Caco-2 (cell line): ENCODE measurements at regions not wholly inside any gene's neighbourhood (a gene's known extent, or its start where the extent isn't known, plus 50 kb on each side); places are given as distances from the start of the nearest gene placed in this dataset.
"Not testable (repeated sequence)": the region's sequence is repeated elsewhere in the genome, so short reads cannot be mapped to it uniquely, and the experiment has no call there.

ENCODE experiments used
- BruUV-seq: library from RNA; stranded (reverse); fragments of 400-500 nt; replicated peaks from 2 replicates; lab custom pipeline; 2021; lab: Mats Ljungman, UMichigan
- CTCF ChIA-PET: fragments of 300-600 bp; sonication (Branson Sonifier 250); formaldehyde crosslinking; loops from one replicate; lab custom pipeline; 2022; ENCODE audit warnings: antibody characterized with exemption; lab: Charles Lee
- POLR2A ChIA-PET: fragments of 300-600 bp; sonication (Branson Sonifier 250); formaldehyde crosslinking; loops from one replicate; lab custom pipeline; 2022; ENCODE audit warnings: antibody characterized with exemption; lab: Charles Lee
- DNase-seq, 2 experiments: peaks; one replicate each; pipeline versions ENCODE4 v3.0.0 to v3.0.0-alpha.2; 2020 to 2022
- H3K27me3 ChIP-seq: replicated peaks from 2 replicates; pipeline ENCODE4 v1.6.0; 2011; ENCODE audit warnings: low read length; ENCODE audit not compliant: control insufficient read depth, insufficient read depth
- H3K36me3 ChIP-seq: 2 replicates; pipeline ENCODE4 v1.5.1; 2011; ENCODE audit warnings: low read length; ENCODE audit not compliant: control insufficient read depth, insufficient read depth
- H3K4me1 ChIP-seq: fragments of 250-450 bp; sonication (Bioruptor Pico); 2 replicates; pipeline ENCODE4 v1.5.1; 2020; ENCODE audit warnings: mild to moderate bottlenecking
- H3K4me3 ChIP-seq: 2 replicates; pipeline ENCODE4 v1.5.1; 2011; ENCODE audit warnings: low read depth, mild to moderate bottlenecking, control low read depth, low read length
- H3K9me3 ChIP-seq: fragments of 250-450 bp; sonication (Bioruptor Pico); 2 replicates; pipeline ENCODE4 v1.5.1; 2020; ENCODE audit warnings: mild to moderate bottlenecking, moderate library complexity
- H3K27ac Mint-ChIP-seq: one replicate; pipeline ENCODE4 v1.8.0; 2022; ENCODE audit warnings: mixed read lengths; ENCODE audit not compliant: unreplicated experiment
- H3K27me3 Mint-ChIP-seq: one replicate; pipeline ENCODE4 v1.8.0; 2022; ENCODE audit warnings: mixed read lengths; ENCODE audit not compliant: insufficient read depth, unreplicated experiment
- H3K36me3 Mint-ChIP-seq: one replicate; pipeline ENCODE4 v1.8.0; 2022; ENCODE audit warnings: mild to moderate bottlenecking, mixed read lengths; ENCODE audit not compliant: insufficient read depth, unreplicated experiment
- H3K4me1 Mint-ChIP-seq: one replicate; pipeline ENCODE4 v1.8.0; 2022; ENCODE audit warnings: low read depth, mixed read lengths; ENCODE audit not compliant: unreplicated experiment
- H3K4me3 Mint-ChIP-seq: one replicate; pipeline ENCODE4 v1.8.0; 2022; ENCODE audit warnings: mild to moderate bottlenecking, moderate library complexity, mixed read lengths; ENCODE audit not compliant: unreplicated experiment
- H3K9me3 Mint-ChIP-seq: one replicate; pipeline ENCODE4 v1.8.0; 2022; ENCODE audit warnings: mixed read lengths; ENCODE audit not compliant: unreplicated experiment
- intact Hi-C: fragments of 100-400 bp; cut with micrococcal nuclease; formaldehyde crosslinking; loops from one replicate; pipeline ENCODE4 v1.10.0; 2022; ENCODE audit not compliant: unreplicated experiment
- TF ChIP-seq, protein P1 (sequence below), 2 experiments: fragments of 200-600 bp in 1 of 2; IDR thresholded peaks; 1 replicate in 1 of 2; 2 replicates in 1 of 2; pipeline versions ENCODE4 v1.5.1 to v1.8.0; 2011 to 2022; ENCODE audit warnings: antibody characterized with exemption in 1 of 2, control low read depth in 1 of 2, inconsistent platforms in 1 of 2, low read depth in 1 of 2, low read length in 1 of 2, mild to moderate bottlenecking in 1 of 2, moderate library complexity in 1 of 2; ENCODE audit not compliant: insufficient read depth in 1 of 2, severe bottlenecking in 1 of 2, unreplicated experiment in 1 of 2

DNA sequence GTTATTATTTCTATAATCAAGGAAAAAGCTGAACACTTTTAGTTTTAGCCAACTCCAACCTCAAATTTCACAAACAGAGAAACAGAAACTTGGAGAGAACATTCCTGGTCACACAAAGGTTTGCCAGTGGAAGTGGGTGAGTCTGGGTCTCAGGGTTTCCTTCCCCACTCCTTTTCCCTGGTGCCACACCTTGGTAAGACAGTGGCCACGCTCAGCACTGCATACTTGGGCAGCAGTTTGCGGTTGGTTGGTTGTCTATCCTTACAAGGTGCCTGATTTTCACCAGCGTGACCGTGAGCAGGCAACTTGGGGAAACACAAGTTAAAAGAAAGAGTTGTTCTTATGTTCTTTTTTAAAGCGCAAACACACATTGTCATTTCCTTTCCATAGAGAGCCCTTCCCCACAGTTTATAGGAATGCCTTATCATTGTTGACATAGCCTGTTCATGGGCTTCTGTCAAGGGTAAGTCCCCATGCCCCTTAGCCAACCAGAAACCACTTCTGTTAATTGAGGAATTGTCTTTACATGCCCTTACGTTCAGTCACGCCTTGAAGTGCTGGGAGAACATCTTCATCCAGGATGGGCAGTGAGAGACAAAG is 82.2 kb downstream of the RIN2 start:
- peaks cover 6% of the 10 kb centered on the region for H3K4me1 Mint-ChIP-seq
- CTCF ChIA-PET = interaction anchor here (0.8 kb wide), 1 partner anchor 83 kb away, joined by 4 read pairs; no protein-coding TSS in a partner anchor
- H3K27ac Mint-ChIP-seq = no peak overlapping the region
- Histone ChIP-seq H3K4me1 (0 out of 2 replicates have a peak, but pooled peaks cover 2% of the 10 kb centered on the region), H3K27me3 (no peaks in the 10 kb centered on the region), H3K9me3 (peaks cover 3% of the 10 kb centered on the region; the same call in 1 of the 2 replicates), H3K4me3 (no peak overlapping the region), H3K36me3 (no peaks in the 10 kb centered on the region)
- no peak overlapping the region for H3K4me3 Mint-ChIP-seq
- BruUV-seq = no TSS peak
- DNase-seq = no peak
- TF ChIP-seq, protein P1, sequence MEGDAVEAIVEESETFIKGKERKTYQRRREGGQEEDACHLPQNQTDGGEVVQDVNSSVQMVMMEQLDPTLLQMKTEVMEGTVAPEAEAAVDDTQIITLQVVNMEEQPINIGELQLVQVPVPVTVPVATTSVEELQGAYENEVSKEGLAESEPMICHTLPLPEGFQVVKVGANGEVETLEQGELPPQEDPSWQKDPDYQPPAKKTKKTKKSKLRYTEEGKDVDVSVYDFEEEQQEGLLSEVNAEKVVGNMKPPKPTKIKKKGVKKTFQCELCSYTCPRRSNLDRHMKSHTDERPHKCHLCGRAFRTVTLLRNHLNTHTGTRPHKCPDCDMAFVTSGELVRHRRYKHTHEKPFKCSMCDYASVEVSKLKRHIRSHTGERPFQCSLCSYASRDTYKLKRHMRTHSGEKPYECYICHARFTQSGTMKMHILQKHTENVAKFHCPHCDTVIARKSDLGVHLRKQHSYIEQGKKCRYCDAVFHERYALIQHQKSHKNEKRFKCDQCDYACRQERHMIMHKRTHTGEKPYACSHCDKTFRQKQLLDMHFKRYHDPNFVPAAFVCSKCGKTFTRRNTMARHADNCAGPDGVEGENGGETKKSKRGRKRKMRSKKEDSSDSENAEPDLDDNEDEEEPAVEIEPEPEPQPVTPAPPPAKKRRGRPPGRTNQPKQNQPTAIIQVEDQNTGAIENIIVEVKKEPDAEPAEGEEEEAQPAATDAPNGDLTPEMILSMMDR (IDR thresholded peaks at IDR 0.05; ENCODE audit: insufficient read depth in 1 of 2, low read depth in 1 of 2, low read length in 1 of 2, severe bottlenecking in 1 of 2, unreplicated experiment in 1 of 2) = no peak
- intact Hi-C loops = no loop called here
- H3K36me3 Mint-ChIP-seq = no peaks in the 10 kb centered on the region
- POLR2A ChIA-PET = no interaction called here
- H3K27me3 Mint-ChIP-seq = no peaks in the 10 kb centered on the region
- H3K9me3 Mint-ChIP-seq = peaks cover 10% of the 10 kb centered on the region

- ChIA-PET CTCF (no interaction called here), POLR2A (no interaction called here)
- H3K36me3 ChIP-seq = no peaks in the 10 kb centered on the region
- DNase-seq = no peak
- no peaks in the 10 kb centered on the region for H3K27me3 ChIP-seq
- TF ChIP-seq, protein P1 (IDR thresholded peaks at IDR 0.05; ENCODE audit: insufficient read depth in 1 of 2, low read depth in 1 of 2, low read length in 1 of 2, severe bottlenecking in 1 of 2, unreplicated experiment in 1 of 2) = no peak
- H3K4me3 ChIP-seq = no peak overlapping the region
- H3K4me1 ChIP-seq = no peaks in the 10 kb centered on the region
- Mint-ChIP-seq H3K36me3 (no peaks in the 10 kb centered on the region), H3K4me1 (no peaks in the 10 kb centered on the region), H3K27me3 (no peaks in the 10 kb centered on the region), H3K27ac (no peak overlapping the region), H3K4me3 (no peak overlapping the region), H3K9me3 (peaks cover 10% of the 10 kb centered on the region)
- intact Hi-C loops = no loop called here
- H3K9me3 ChIP-seq = peaks cover 3% of the 10 kb centered on the region; the same call in 1 of the 2 replicates
- BruUV-seq = no TSS peak
Measured at GRCh38 chr20:19841740-19842139, 83.7 kb downstream of the RIN2 start.

DNA sequence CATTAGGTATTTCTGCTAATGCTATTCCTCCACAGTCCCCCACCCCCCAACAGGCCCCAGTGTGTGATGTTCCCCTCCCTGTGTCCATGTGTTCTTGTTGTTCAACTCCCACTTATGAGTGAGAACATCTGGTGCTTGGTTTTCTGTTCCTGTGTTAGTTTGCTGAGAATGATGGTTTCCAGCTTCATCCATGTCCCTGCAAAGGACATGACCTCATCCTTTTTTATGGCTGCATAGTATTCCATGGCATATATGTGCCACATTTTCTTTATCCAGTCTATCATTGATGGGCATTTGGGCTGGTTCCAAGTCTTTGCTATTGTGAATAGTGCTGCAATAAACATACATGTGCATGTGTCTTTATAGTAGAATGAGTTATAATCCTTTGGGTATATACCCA is 86.8 kb downstream of the RIN2 start:
- H3K9me3 ChIP-seq, intact Hi-C loops, POLR2A ChIA-PET, H3K4me1 ChIP-seq, H3K36me3 Mint-ChIP-seq, H3K4me1 Mint-ChIP-seq, H3K4me3 ChIP-seq, H3K27me3 ChIP-seq, H3K27ac Mint-ChIP-seq, H3K27me3 Mint-ChIP-seq, CTCF ChIA-PET, H3K4me3 Mint-ChIP-seq, H3K36me3 ChIP-seq, DNase-seq, BruUV-seq: not testable (repeated sequence)
- H3K9me3 Mint-ChIP-seq = peaks cover 10% of the 10 kb centered on the region
